ENCODE measurements at regions not wholly inside any gene's neighbourhood (a gene's known extent, or its start where the extent isn't known, plus 50 kb on each side); places are given as distances from the start of the nearest gene placed in this dataset.

DNA sequence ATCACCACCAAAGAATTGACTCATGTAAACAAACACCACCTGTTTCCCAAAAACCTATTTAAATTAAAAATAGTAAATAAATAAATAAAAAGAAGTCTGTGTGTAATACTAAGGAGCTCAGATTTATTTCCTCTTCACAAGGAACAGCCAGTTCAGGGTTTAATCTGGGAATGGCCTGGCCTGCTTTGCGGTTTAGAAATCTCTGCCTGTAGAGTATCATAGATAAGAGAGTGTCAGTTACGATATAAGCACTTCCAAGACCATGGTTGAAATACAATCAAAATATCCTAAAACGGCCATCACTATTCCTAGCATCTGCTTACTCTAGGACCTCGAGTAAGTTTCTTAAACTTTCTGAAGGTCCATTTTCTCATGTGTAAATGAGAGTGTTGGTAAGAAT lies 274.4 kb downstream of the PLPP3 start:
- Mint-ChIP-seq H3K4me1 (no peaks in the 10 kb centered on the region), H3K27me3 (ENCODE audit: low read depth in 3 of 3) (no peaks in the 10 kb centered on the region), H3K27ac (no peak overlapping the region), H3K36me3 (no peaks in the 10 kb centered on the region), H3K4me3 (no peak overlapping the region), H3K9me3 (peaks cover 0 to 10% (median 2%) of the 10 kb centered on the region in 7 donors)
- Histone ChIP-seq H4K20me1 (ENCODE audit: insufficient read depth, low read length) (no peaks in the 10 kb centered on the region), H3K9ac (ENCODE audit: insufficient read depth, low read length, poor library complexity, severe bottlenecking) (no peak overlapping the region), H3K27ac (ENCODE audit: low read depth in 1 of 2, low read length in 2 of 2) (no peak overlapping the region), H3K36me3 (replicated peaks in 1 of 2; ENCODE audit: control insufficient read depth in 1 of 2, insufficient read depth in 2 of 2, low read length in 2 of 2) (no peaks in the 10 kb centered on the region), H3K27me3 (ENCODE audit: control insufficient read depth in 2 of 2, insufficient read depth in 2 of 2, low read length in 2 of 2) (no peaks in the 10 kb centered on the region), H3K4me1 (ENCODE audit: control insufficient read depth in 1 of 2, insufficient read depth in 2 of 2, low read length in 2 of 2) (no peaks in the 10 kb centered on the region), H3K4me3 (replicated peaks in 1 of 3; ENCODE audit: low read depth in 2 of 3, low read length in 3 of 3) (no peak overlapping the region), H2AFZ (ENCODE audit: insufficient read depth, low read depth, low read length, poor library complexity, severe bottlenecking) (no peak overlapping the region), H3K79me2 (ENCODE audit: insufficient read depth, low read length) (no peaks in the 10 kb centered on the region), H3K4me2 (replicated peaks; ENCODE audit: extremely low read depth, low read length, poor library complexity, severe bottlenecking) (no peak overlapping the region), H3K9me3 (replicated peaks in 1 of 2; ENCODE audit: control insufficient read depth in 1 of 2, insufficient read depth in 1 of 2, low read length in 2 of 2) (no peaks in the 10 kb centered on the region)
- no peak for DNase-seq
- WGBS (ENCODE audit: insufficient coverage), result no CpG with 5 or more reads among the region's 4 CpGs
- TF ChIP-seq, protein P1, sequence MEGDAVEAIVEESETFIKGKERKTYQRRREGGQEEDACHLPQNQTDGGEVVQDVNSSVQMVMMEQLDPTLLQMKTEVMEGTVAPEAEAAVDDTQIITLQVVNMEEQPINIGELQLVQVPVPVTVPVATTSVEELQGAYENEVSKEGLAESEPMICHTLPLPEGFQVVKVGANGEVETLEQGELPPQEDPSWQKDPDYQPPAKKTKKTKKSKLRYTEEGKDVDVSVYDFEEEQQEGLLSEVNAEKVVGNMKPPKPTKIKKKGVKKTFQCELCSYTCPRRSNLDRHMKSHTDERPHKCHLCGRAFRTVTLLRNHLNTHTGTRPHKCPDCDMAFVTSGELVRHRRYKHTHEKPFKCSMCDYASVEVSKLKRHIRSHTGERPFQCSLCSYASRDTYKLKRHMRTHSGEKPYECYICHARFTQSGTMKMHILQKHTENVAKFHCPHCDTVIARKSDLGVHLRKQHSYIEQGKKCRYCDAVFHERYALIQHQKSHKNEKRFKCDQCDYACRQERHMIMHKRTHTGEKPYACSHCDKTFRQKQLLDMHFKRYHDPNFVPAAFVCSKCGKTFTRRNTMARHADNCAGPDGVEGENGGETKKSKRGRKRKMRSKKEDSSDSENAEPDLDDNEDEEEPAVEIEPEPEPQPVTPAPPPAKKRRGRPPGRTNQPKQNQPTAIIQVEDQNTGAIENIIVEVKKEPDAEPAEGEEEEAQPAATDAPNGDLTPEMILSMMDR (IDR thresholded peaks at IDR 0.05), result no peak
- intact Hi-C loops (cut with micrococcal nuclease), result no loop called here

DNA sequence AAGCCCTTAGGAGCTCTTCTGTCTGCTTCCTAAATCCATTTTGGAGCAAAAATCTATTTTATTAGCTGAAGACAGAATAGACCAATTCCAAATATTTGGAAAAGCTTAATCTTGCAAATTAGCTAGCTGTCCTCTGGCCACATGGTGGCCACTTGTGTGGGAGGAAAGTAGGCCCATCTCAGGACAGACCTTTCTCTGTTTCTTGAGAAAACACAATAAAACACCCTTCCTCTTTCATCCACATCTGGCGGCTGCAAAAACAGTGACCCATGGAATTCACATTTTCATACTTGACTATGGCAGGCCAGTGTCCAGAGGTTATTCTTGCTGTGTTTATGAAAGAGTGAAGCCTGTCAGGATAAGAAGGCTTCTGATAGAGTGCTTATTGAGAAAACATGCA lies 275.6 kb downstream of the PLPP3 start:
- Histone ChIP-seq H3K9ac (ENCODE audit: insufficient read depth, low read length, poor library complexity, severe bottlenecking) (no peak overlapping the region), H3K27ac (ENCODE audit: low read depth in 1 of 2, low read length in 2 of 2) (no peak overlapping the region), H3K79me2 (ENCODE audit: insufficient read depth, low read length) (no peaks in the 10 kb centered on the region), H3K4me2 (replicated peaks; ENCODE audit: extremely low read depth, low read length, poor library complexity, severe bottlenecking) (no peak overlapping the region), H3K4me3 (replicated peaks in 1 of 3; ENCODE audit: low read depth in 2 of 3, low read length in 3 of 3) (no peak overlapping the region), H4K20me1 (ENCODE audit: insufficient read depth, low read length) (no peaks in the 10 kb centered on the region), H3K36me3 (replicated peaks in 1 of 2; ENCODE audit: control insufficient read depth in 1 of 2, insufficient read depth in 2 of 2, low read length in 2 of 2) (no peaks in the 10 kb centered on the region), H2AFZ (ENCODE audit: insufficient read depth, low read depth, low read length, poor library complexity, severe bottlenecking) (no peak overlapping the region), H3K4me1 (ENCODE audit: control insufficient read depth in 1 of 2, insufficient read depth in 2 of 2, low read length in 2 of 2) (no peaks in the 10 kb centered on the region), H3K9me3 (replicated peaks in 1 of 2; ENCODE audit: control insufficient read depth in 1 of 2, insufficient read depth in 1 of 2, low read length in 2 of 2) (no peaks in the 10 kb centered on the region), H3K27me3 (ENCODE audit: control insufficient read depth in 2 of 2, insufficient read depth in 2 of 2, low read length in 2 of 2) (no peaks in the 10 kb centered on the region)
- TF ChIP-seq, protein P1 (IDR thresholded peaks at IDR 0.05), result no peak
- Mint-ChIP-seq H3K9me3 (peaks cover 0 to 5% (median 2%) of the 10 kb centered on the region in 7 donors), H3K4me3 (no peak overlapping the region), H3K4me1 (no peaks in the 10 kb centered on the region), H3K27ac (no peak overlapping the region), H3K36me3 (no peaks in the 10 kb centered on the region), H3K27me3 (ENCODE audit: low read depth in 3 of 3) (no peaks in the 10 kb centered on the region)
- intact Hi-C loops (cut with micrococcal nuclease), result no loop called here
- DNase-seq, result no peak
- WGBS (ENCODE audit: insufficient coverage), result no CpG with 5 or more reads among the region's 1 CpG

All from CD14-positive monocyte (primary cell).